CD14-positive monocyte (primary cell): ENCODE measurements at regions not wholly inside any gene's neighbourhood (a gene's known extent, or its start where the extent isn't known, plus 50 kb on each side); places are given as distances from the start of the nearest gene placed in this dataset.

Source experiments
- DNase-seq, 3 donors: peaks; one replicate each; pipeline ENCODE4 v3.0.0-alpha.2; 2011 to 2022
- H2AFZ ChIP-seq: 2 replicates; pipeline ENCODE4 v1.6.0; 2012; ENCODE audit warnings: mild to moderate bottlenecking, low read depth, low read length, inconsistent platforms; ENCODE audit not compliant: insufficient read depth, poor library complexity, severe bottlenecking
- H3K27ac ChIP-seq, 2 donors: 1 replicate in 1 of 2; 2 replicates in 1 of 2; pipeline ENCODE4 v1.5.1; 2012 to 2013; ENCODE audit warnings: low read length in 2 of 2, control low read depth in 1 of 2, inconsistent platforms in 1 of 2, low read depth in 1 of 2, mild to moderate bottlenecking in 1 of 2
- H3K27me3 ChIP-seq, 2 donors: one replicate each; pipeline versions ENCODE4 v1.6.0 to v1.6.1; 2011 to 2013; ENCODE audit warnings: low read length in 2 of 2; ENCODE audit not compliant: control insufficient read depth in 2 of 2, insufficient read depth in 2 of 2
- H3K36me3 ChIP-seq, 2 donors: replicated peaks in 1 of 2; 1 replicate in 1 of 2; 2 replicates in 1 of 2; pipeline versions ENCODE4 v1.5.1 to v1.6.1; 2012 to 2013; ENCODE audit warnings: low read length in 2 of 2, control low read depth in 1 of 2, inconsistent platforms in 1 of 2, mild to moderate bottlenecking in 1 of 2; ENCODE audit not compliant: insufficient read depth in 2 of 2, control insufficient read depth in 1 of 2
- H3K4me1 ChIP-seq, 2 donors: 1 replicate in 1 of 2; 2 replicates in 1 of 2; pipeline versions ENCODE4 v1.5.1 to v1.6.1; 2012 to 2013; ENCODE audit warnings: low read length in 2 of 2, control low read depth in 1 of 2, inconsistent platforms in 1 of 2, mild to moderate bottlenecking in 1 of 2, moderate library complexity in 1 of 2; ENCODE audit not compliant: insufficient read depth in 2 of 2, control insufficient read depth in 1 of 2
- H3K4me2 ChIP-seq: replicated peaks from 2 replicates; pipeline ENCODE3; 2012; ENCODE audit warnings: low read length, moderate library complexity, mild to moderate bottlenecking; ENCODE audit not compliant: poor library complexity, severe bottlenecking; ENCODE audit errors: extremely low read depth
- H3K4me3 ChIP-seq, 3 experiments: fragments of 200-600 bp in 1 of 3; sonication (generic) in 1 of 3; replicated peaks in 1 of 3; 1 replicate in 2 of 3; 2 replicates in 1 of 3; pipeline ENCODE4 v1.5.1; 2011 to 2013; ENCODE audit warnings: low read length in 3 of 3, mild to moderate bottlenecking in 3 of 3, control low read depth in 2 of 3, low read depth in 2 of 3, inconsistent platforms in 1 of 3, moderate library complexity in 1 of 3
- H3K79me2 ChIP-seq: 2 replicates; pipeline ENCODE4 v1.6.0; 2012; ENCODE audit warnings: mild to moderate bottlenecking, control low read depth, inconsistent platforms, low read length, moderate library complexity; ENCODE audit not compliant: insufficient read depth
- H3K9ac ChIP-seq: 2 replicates; pipeline ENCODE4 v1.6.0; 2017; ENCODE audit warnings: low read length, mild to moderate bottlenecking; ENCODE audit not compliant: insufficient read depth, poor library complexity, severe bottlenecking
- H3K9me3 ChIP-seq, 2 donors: replicated peaks in 1 of 2; 1 replicate in 1 of 2; 2 replicates in 1 of 2; pipeline versions ENCODE4 v1.5.1 to v1.6.1; 2012 to 2013; ENCODE audit warnings: low read length in 2 of 2, control low read depth in 1 of 2; ENCODE audit not compliant: control insufficient read depth in 1 of 2, insufficient read depth in 1 of 2
- H4K20me1 ChIP-seq: 2 replicates; pipeline ENCODE4 v1.6.0; 2012; ENCODE audit warnings: mild to moderate bottlenecking, low read length, control low read depth, moderate library complexity; ENCODE audit not compliant: insufficient read depth
- H3K27ac Mint-ChIP-seq, 7 donors: one replicate each; pipeline ENCODE4 v1.8.0; 2020; ENCODE audit warnings: mild to moderate bottlenecking in 7 of 7, mixed read lengths in 7 of 7, moderate library complexity in 6 of 7, inconsistent platforms in 2 of 7
- H3K27me3 Mint-ChIP-seq, 3 donors: one replicate each; pipeline ENCODE4 v1.8.0; 2021 to 2022; ENCODE audit warnings: low read depth in 3 of 3, mild to moderate bottlenecking in 3 of 3, mixed read lengths in 3 of 3, moderate library complexity in 3 of 3, inconsistent platforms in 1 of 3
- H3K36me3 Mint-ChIP-seq, 2 donors: one replicate each; pipeline ENCODE4 v1.8.0; 2020; ENCODE audit warnings: mixed read lengths in 2 of 2, inconsistent platforms in 1 of 2, mild to moderate bottlenecking in 1 of 2
- H3K4me1 Mint-ChIP-seq: one replicate; pipeline ENCODE4 v1.8.0; 2020; ENCODE audit warnings: mild to moderate bottlenecking, mixed read lengths
- H3K4me3 Mint-ChIP-seq, 2 donors: one replicate each; pipeline ENCODE4 v1.8.0; 2020; ENCODE audit warnings: mild to moderate bottlenecking in 2 of 2, mixed read lengths in 2 of 2, moderate library complexity in 1 of 2
- H3K9me3 Mint-ChIP-seq, 7 donors: one replicate each; pipeline ENCODE4 v1.8.0; 2020 to 2022; ENCODE audit warnings: mixed read lengths in 7 of 7, mild to moderate bottlenecking in 6 of 7, moderate library complexity in 6 of 7, inconsistent platforms in 2 of 7
- WGBS: methylation state at CpG from one replicate; pipeline ENCODE4 v1.1.5; 2013; ENCODE audit warnings: missing lambda C conversion rate; ENCODE audit not compliant: insufficient coverage; 5-methylcytosine and 5-hydroxymethylcytosine counted together
- intact Hi-C, 2 donors: fragments of 100-400 bp; cut with micrococcal nuclease; formaldehyde crosslinking; loops; one replicate each; pipeline versions ENCODE4 v1.15.0 to v1.15.1; 2023
- TF ChIP-seq, protein P1 (sequence below): fragments of 200-600 bp; IDR thresholded peaks from one replicate; pipeline ENCODE4 v1.8.0; 2022; ENCODE audit warnings: antibody characterized with exemption, mild to moderate bottlenecking

DNA sequence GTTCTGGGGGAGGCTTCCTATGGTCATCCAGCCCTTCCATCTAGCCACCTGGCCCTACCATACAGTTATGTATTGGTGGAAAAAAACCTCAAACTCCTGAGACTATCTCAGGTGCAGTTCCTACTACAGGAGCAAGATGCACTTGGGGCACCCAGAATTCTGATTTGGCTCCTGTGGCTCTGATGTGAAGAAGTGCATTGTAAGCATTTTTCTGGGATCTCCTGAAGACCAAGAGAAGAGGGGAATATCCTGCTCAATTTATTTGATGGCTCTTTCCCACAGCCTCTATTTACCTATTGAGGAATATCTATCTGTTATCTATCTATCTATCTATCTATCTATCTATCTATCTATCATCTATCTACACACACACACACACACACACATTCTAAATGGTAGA lies 1981.5 kb downstream of the TP53TG3F start:
- TF ChIP-seq, protein P1, sequence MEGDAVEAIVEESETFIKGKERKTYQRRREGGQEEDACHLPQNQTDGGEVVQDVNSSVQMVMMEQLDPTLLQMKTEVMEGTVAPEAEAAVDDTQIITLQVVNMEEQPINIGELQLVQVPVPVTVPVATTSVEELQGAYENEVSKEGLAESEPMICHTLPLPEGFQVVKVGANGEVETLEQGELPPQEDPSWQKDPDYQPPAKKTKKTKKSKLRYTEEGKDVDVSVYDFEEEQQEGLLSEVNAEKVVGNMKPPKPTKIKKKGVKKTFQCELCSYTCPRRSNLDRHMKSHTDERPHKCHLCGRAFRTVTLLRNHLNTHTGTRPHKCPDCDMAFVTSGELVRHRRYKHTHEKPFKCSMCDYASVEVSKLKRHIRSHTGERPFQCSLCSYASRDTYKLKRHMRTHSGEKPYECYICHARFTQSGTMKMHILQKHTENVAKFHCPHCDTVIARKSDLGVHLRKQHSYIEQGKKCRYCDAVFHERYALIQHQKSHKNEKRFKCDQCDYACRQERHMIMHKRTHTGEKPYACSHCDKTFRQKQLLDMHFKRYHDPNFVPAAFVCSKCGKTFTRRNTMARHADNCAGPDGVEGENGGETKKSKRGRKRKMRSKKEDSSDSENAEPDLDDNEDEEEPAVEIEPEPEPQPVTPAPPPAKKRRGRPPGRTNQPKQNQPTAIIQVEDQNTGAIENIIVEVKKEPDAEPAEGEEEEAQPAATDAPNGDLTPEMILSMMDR: no peak
- Histone ChIP-seq H4K20me1 (no peaks in the 10 kb centered on the region), H3K4me2 (no peak overlapping the region), H3K27me3 (no peaks in the 10 kb centered on the region), H2AFZ (no peak overlapping the region), H3K4me3 (no peak overlapping the region), H3K79me2 (no peaks in the 10 kb centered on the region), H3K9me3 (peaks cover 36 to 55% of the 10 kb centered on the region in 2 donors), H3K36me3 (no peaks in the 10 kb centered on the region), H3K27ac (no peak overlapping the region), H3K4me1 (no peaks in the 10 kb centered on the region), H3K9ac (no peak overlapping the region)
- no peak for DNase-seq
- peaks cover 5 to 31% (median 13%) of the 10 kb centered on the region in 7 donors for H3K9me3 Mint-ChIP-seq
- H3K36me3 Mint-ChIP-seq: no peaks in the 10 kb centered on the region
- H3K4me3 Mint-ChIP-seq: no peak overlapping the region
- intact Hi-C loops: no loop called here
- H3K27me3 Mint-ChIP-seq: peaks cover 0 to 1% (median 0%) of the 10 kb centered on the region in 3 donors
- no peak overlapping the region for H3K27ac Mint-ChIP-seq
- no peaks in the 10 kb centered on the region for H3K4me1 Mint-ChIP-seq

GRCh38 chr16:35447010-35447558 lies 1987.7 kb downstream of the TP53TG3F start:
- Histone ChIP-seq H3K9me3 (peaks cover 46 to 72% of the 10 kb centered on the region in 2 donors), H3K27me3 (no peaks in the 10 kb centered on the region), H3K27ac (no peak overlapping the region), H4K20me1 (no peaks in the 10 kb centered on the region), H3K4me1 (no peaks in the 10 kb centered on the region), H3K9ac (no peak overlapping the region), H3K4me2 (no peak overlapping the region), H2AFZ (no peak overlapping the region), H3K79me2 (no peaks in the 10 kb centered on the region), H3K4me3 (no peak overlapping the region), H3K36me3 (no peaks in the 10 kb centered on the region)
- DNase-seq: no peak
- TF ChIP-seq, protein P1: no peak
- no peak overlapping the region for H3K4me3 Mint-ChIP-seq
- H3K4me1 Mint-ChIP-seq: no peaks in the 10 kb centered on the region
- intact Hi-C loops: no loop called here
- no peak overlapping the region for H3K27ac Mint-ChIP-seq
- H3K9me3 Mint-ChIP-seq: peaks cover 11 to 40% (median 29%) of the 10 kb centered on the region in 7 donors
- H3K36me3 Mint-ChIP-seq: no peaks in the 10 kb centered on the region
- peaks cover 0 to 3% (median 0%) of the 10 kb centered on the region in 3 donors for H3K27me3 Mint-ChIP-seq
- WGBS: no CpG with 5 or more reads among the region's 3 CpGs
